Heart right ventricle (tissue), 16 donors: ENCODE measurements at regions not wholly inside any gene's neighbourhood (a gene's known extent, or its start where the extent isn't known, plus 50 kb on each side); places are given as distances from the start of the nearest gene placed in this dataset.

Source experiments
- ATAC-seq, 8 donors: fragments of 200-7000 bp; cut with Tn5 transposase; one replicate each; pipeline ENCODE4 v1.9.1; 2020; ENCODE audit warnings: mild to moderate bottlenecking in 8 of 8, moderate library complexity in 8 of 8, moderate number of reproducible peaks in 1 of 8
- DNase-seq, 2 donors: peaks; one replicate each; pipeline ENCODE4 v3.0.0-alpha.2; 2020
- H3K27ac ChIP-seq, 10 donors: fragments of 200-600 bp; sonication (generic) in 2 of 10; one replicate each; pipeline versions ENCODE4 v1.5.0 to v1.8.0; 2020 to 2022; ENCODE audit warnings: mild to moderate bottlenecking in 3 of 10
- H3K27me3 ChIP-seq, 7 donors: fragments of 200-600 bp; one replicate each; pipeline ENCODE4 v1.8.0; 2021 to 2022; ENCODE audit warnings: mild to moderate bottlenecking in 2 of 7
- H3K36me3 ChIP-seq, 9 donors: fragments of 200-600 bp; sonication (generic) in 1 of 9; one replicate each; pipeline versions ENCODE4 v1.5.0 to v1.8.0; 2020 to 2022; ENCODE audit warnings: mild to moderate bottlenecking in 2 of 9
- H3K4me1 ChIP-seq, 9 donors: fragments of 200-600 bp; sonication (generic) in 1 of 9; one replicate each; pipeline versions ENCODE4 v1.5.0 to v1.8.0; 2020 to 2022; ENCODE audit warnings: mild to moderate bottlenecking in 4 of 9
- H3K4me3 ChIP-seq, 10 donors: fragments of 200-600 bp; sonication (generic) in 2 of 10; one replicate each; pipeline versions ENCODE4 v1.5.0 to v1.8.0; 2020 to 2022; ENCODE audit warnings: mild to moderate bottlenecking in 7 of 10, moderate library complexity in 2 of 10
- H3K9me3 ChIP-seq, 11 donors: fragments of 200-600 bp in 10 of 11; sonication (generic) in 2 of 11; one replicate each; pipeline versions ENCODE4 v1.5.0 to v1.8.0; 2013 to 2022; ENCODE audit warnings: mild to moderate bottlenecking in 2 of 11, control low read depth in 1 of 11, moderate library complexity in 1 of 11
- WGBS, 2 donors: extraction: QIAGEN DNeasy Blood & Tissue Kit; methylation state at CpG; one replicate each; pipeline ENCODE4 v1.1.7; 2013; ENCODE audit warnings: inconsistent platforms in 1 of 2; 5-methylcytosine and 5-hydroxymethylcytosine counted together
- intact Hi-C, 10 donors: fragments of 100-400 bp; cut with DNase I; formaldehyde crosslinking; loops; one replicate each; pipeline versions ENCODE4 v1.11.1 to v1.14.2; 2022
- TF ChIP-seq, protein P1 (sequence below), 9 donors: fragments of 200-600 bp; sonication (generic) in 2 of 9; IDR thresholded peaks; one replicate each; pipeline versions ENCODE4 v1.5.0 to v1.8.0; 2021 to 2022; ENCODE audit warnings: antibody characterized with exemption in 9 of 9, mild to moderate bottlenecking in 5 of 9, moderate library complexity in 1 of 9
- donor health status: Arrhythmogenic right ventricular cardiomyopathy.
- donor health status: ischemic (EF 13 %, LVEDD 7.1; RV severe dilation, severe dysfunction).
- donor health status: healthy with polysubstance abuse.
- donor health status: DM: no; HTN: yes; CAD: no.
- donor health status: DM: no; HTN: no; CAD: no.
- donor health status: ischemic (EF 25% LVEDD 6.9; RV normal size, moderate dysfunction).
- donor health status: ischemic (EF 25% LVEDD 5.7; RV mildly dilated, moderate dysfunction).
- donor health status: healthy.
- donor health status: DM: yes; HTN: yes; CAD: no.
- donor health status: Ischemic cardiomyopathy.
- donor health status: ischemic (EF 35%, LVEDD 5.7; RV mildly dilated, moderate dysfunction).
- donor health status: nonischemic (EF 11% LVEDD 7.7; RV severe dilation, severe dysfunction).
- donor health status: DM: yes; HTN: yes; CAD: no.
- donor health status: PGD.
- donor health status: ischemic (EF 29% LVEDD 5.4; RV normal size, mild dysfunction).
- donor health status: nonischemic (EF 23%, LVEDD 6.1; RV moderate dilation, normal function).

DNA sequence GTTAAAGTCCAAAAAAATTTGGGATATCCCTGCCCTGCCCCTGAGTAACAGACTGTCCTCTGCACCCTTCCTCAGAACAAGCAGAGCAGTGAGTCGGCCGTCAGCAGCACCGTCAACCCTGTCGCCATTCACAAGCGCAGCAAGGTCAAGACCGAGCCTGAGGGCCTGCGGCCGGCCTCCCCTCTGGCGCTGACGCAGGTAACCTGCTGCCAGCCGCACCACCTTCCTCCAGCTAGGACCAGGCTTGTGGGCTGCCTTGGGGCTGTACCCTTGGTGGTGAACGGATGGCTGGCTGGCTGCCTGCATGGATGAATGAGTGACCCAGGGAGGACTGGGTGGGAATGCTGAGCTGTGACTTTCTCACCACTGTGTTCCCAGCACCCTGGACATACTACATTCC lies 236.2 kb downstream of the GLI2 start:
- Histone ChIP-seq H3K27me3 (peaks cover 0 to 4% (median 0%) of the 10 kb centered on the region in 7 donors), H3K4me1 (no peaks in the 10 kb centered on the region), H3K27ac (no peak overlapping the region), H3K36me3 (peaks cover 0 to 14% (median 0%) of the 10 kb centered on the region in 9 donors), H3K4me3 (no peak overlapping the region), H3K9me3 (no peaks in the 10 kb centered on the region)
- no peak for DNase-seq
- ATAC-seq: no peak
- TF ChIP-seq, protein P1, sequence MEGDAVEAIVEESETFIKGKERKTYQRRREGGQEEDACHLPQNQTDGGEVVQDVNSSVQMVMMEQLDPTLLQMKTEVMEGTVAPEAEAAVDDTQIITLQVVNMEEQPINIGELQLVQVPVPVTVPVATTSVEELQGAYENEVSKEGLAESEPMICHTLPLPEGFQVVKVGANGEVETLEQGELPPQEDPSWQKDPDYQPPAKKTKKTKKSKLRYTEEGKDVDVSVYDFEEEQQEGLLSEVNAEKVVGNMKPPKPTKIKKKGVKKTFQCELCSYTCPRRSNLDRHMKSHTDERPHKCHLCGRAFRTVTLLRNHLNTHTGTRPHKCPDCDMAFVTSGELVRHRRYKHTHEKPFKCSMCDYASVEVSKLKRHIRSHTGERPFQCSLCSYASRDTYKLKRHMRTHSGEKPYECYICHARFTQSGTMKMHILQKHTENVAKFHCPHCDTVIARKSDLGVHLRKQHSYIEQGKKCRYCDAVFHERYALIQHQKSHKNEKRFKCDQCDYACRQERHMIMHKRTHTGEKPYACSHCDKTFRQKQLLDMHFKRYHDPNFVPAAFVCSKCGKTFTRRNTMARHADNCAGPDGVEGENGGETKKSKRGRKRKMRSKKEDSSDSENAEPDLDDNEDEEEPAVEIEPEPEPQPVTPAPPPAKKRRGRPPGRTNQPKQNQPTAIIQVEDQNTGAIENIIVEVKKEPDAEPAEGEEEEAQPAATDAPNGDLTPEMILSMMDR (IDR thresholded peaks at IDR 0.05): no peak
- intact Hi-C loops: no loop called here
- WGBS, 2 donors: 94 to 95% methylated on average over 12 of the region's 12 CpGs

DNA sequence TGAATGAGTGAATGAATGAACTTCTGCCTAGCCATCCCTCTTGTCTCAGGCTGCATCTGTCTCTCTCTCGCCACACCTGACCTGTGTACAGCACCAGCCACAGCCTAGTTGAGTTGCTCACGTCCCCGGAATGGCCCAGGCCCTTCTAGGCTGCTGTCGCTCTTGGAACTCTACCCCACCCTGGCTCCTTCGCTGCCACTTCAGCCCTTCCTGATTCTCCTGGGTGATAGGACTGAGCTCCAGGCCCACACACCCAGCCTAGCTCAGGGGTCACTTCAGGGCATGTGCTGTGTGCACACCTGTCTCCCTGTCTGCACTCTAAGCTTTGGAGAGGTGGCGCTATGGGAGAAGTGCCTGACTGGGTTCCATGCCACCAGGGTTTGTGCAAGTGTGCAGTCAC lies 236.6 kb downstream of the GLI2 start:
- TF ChIP-seq, protein P1 (IDR thresholded peaks at IDR 0.05): no peak
- H3K27me3 ChIP-seq: peaks cover 0 to 4% (median 0%) of the 10 kb centered on the region in 7 donors
- no peaks in the 10 kb centered on the region for H3K9me3 ChIP-seq
- H3K4me3 ChIP-seq: no peak overlapping the region
- H3K36me3 ChIP-seq: peaks cover 0 to 17% (median 0%) of the 10 kb centered on the region in 9 donors
- no peaks in the 10 kb centered on the region for H3K4me1 ChIP-seq
- 78 to 81% methylated on average over 6 of the region's 6 CpGs for WGBS, 2 donors
- H3K27ac ChIP-seq: no peak overlapping the region
- ATAC-seq (no peak), DNase-seq (no peak)
- intact Hi-C loops: no loop called here

DNA sequence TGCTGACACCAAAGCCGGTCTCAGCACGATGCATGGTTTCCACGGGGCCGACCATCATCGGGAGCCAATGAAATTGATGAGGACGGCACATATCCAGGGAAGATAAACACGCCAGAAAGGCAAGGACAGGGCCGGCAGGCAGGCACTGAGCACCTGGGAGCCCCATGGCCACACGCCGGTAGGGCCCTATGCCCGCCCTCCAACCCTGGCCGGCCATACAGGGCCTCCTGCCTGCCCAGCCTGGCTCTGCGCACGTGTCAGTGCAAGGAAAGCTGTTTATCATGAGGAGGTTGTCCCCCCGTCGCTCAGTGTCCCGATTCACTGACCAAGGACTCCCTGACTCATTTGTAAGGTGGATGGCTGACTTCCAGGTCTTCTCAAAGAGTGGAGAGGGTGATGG lies 237.5 kb downstream of the GLI2 start:
- Histone ChIP-seq H3K9me3 (no peaks in the 10 kb centered on the region), H3K27me3 (peaks cover 0 to 4% (median 0%) of the 10 kb centered on the region in 7 donors), H3K36me3 (peaks cover 0 to 17% (median 0%) of the 10 kb centered on the region in 9 donors), H3K4me1 (no peaks in the 10 kb centered on the region), H3K27ac (no peak overlapping the region), H3K4me3 (no peak overlapping the region)
- WGBS, 2 donors: 90 to 94% methylated on average over 17 of the region's 17 CpGs
- TF ChIP-seq, protein P1 (IDR thresholded peaks at IDR 0.05): no peak
- intact Hi-C loops: no loop called here
- no peak for DNase-seq
- ATAC-seq: no peak

DNA sequence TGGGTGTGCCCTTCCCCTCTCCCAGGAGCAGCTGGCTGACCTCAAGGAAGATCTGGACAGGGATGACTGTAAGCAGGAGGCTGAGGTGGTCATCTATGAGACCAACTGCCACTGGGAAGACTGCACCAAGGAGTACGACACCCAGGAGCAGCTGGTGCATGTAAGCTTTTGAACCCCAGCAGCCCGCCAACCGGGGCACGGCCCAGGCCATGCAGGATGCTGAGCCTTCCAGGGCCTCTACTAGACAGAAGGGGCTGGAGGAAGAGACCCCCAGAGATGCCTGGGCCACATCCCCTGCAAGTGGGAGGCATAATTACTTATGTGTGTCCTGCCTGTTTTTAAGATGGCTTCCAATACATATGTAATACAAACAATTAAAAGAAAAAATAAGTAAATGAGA lies 239.3 kb downstream of the GLI2 start:
- DNase-seq (no peak), ATAC-seq (no peak)
- H3K27ac ChIP-seq: no peak overlapping the region
- peaks cover 0 to 4% (median 0%) of the 10 kb centered on the region in 7 donors for H3K27me3 ChIP-seq
- H3K4me3 ChIP-seq: no peak overlapping the region
- intact Hi-C loops: no loop called here
- no peaks in the 10 kb centered on the region for H3K4me1 ChIP-seq
- whole genome bisulfite sequencing, 2 donors: 98 to 99% methylated on average over 4 of the region's 4 CpGs
- TF ChIP-seq, protein P1 (IDR thresholded peaks at IDR 0.05): no peak
- peaks cover 0 to 20% (median 0%) of the 10 kb centered on the region in 9 donors for H3K36me3 ChIP-seq
- peaks cover 0 to 3% (median 0%) of the 10 kb centered on the region in 11 donors for H3K9me3 ChIP-seq
